ENCODE measurements at regions not wholly inside any gene's neighbourhood (a gene's known extent, or its start where the extent isn't known, plus 50 kb on each side); places are given as distances from the start of the nearest gene placed in this dataset.

GRCh38 chr19:31046024-31046423, 303.2 kb downstream of the TSHZ3 start:
- no peak for TF ChIP-seq GATA2 (IDR thresholded peaks at IDR 0.05; ENCODE audit: low read depth, low read length)
- TF ChIP-seq GATA3 (IDR thresholded peaks at IDR 0.05; ENCODE audit: low read depth, low read length) = no peak
